ENCODE measurements at regions not wholly inside any gene's neighbourhood (a gene's known extent, or its start where the extent isn't known, plus 50 kb on each side); places are given as distances from the start of the nearest gene placed in this dataset.
A peak's percentile ranks its signal among the peaks of the same experiment; 100 is the strongest.

DNA sequence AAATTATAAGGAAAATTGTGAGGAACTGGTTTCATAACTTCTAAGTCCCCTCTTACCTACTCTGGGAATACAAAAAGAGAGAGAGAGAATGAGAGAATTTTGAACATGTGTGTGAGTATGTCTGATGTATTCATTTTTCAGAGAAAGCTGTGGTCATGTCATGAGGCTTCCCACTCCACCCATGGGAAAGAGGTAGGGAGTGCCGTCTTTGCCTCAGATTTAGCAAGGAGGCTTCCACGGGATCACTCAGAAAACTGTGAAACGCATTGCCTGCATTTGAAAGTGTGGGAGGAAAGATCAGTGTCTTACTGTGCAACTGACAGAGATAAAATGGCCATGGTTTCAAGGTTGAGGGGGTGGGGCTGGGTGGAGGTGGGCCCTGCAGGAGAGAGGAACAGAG, 331.5 kb upstream of the CTNNB1 start:
- H3K27me3 ChIP-seq (ENCODE audit: insufficient read depth, low read length, poor library complexity, severe bottlenecking), result no peaks in the 10 kb centered on the region

GRCh38 chr3:40869013-40869412, 330.3 kb upstream of the CTNNB1 start:
- H4K20me1 ChIP-seq (ENCODE audit: insufficient read depth, low read length, poor library complexity, severe bottlenecking), result no peaks in the 10 kb centered on the region
- no peak for TF ChIP-seq EZH2phosphoT487 (IDR thresholded peaks at IDR 0.05; ENCODE audit: borderline replicate concordance)
- TF ChIP-seq, protein P1, sequence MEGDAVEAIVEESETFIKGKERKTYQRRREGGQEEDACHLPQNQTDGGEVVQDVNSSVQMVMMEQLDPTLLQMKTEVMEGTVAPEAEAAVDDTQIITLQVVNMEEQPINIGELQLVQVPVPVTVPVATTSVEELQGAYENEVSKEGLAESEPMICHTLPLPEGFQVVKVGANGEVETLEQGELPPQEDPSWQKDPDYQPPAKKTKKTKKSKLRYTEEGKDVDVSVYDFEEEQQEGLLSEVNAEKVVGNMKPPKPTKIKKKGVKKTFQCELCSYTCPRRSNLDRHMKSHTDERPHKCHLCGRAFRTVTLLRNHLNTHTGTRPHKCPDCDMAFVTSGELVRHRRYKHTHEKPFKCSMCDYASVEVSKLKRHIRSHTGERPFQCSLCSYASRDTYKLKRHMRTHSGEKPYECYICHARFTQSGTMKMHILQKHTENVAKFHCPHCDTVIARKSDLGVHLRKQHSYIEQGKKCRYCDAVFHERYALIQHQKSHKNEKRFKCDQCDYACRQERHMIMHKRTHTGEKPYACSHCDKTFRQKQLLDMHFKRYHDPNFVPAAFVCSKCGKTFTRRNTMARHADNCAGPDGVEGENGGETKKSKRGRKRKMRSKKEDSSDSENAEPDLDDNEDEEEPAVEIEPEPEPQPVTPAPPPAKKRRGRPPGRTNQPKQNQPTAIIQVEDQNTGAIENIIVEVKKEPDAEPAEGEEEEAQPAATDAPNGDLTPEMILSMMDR (conservative IDR thresholded peaks at IDR 0.05; ENCODE audit: low read length), result no peak

More for the DNA sequence above, 331.5 kb upstream of the CTNNB1 start:
- no peaks in the 10 kb centered on the region for H3K9me2 ChIP-seq (replicated peaks; ENCODE audit: low read depth, low read length)
- H3K4me1 ChIP-seq (ENCODE audit: insufficient read depth, low read length, poor library complexity, severe bottlenecking), result no peaks in the 10 kb centered on the region
- H3K9ac ChIP-seq (ENCODE audit: low read depth, low read length, poor library complexity, severe bottlenecking), result no peak overlapping the region
- no peak overlapping the region for H3K4me2 ChIP-seq (ENCODE audit: low read depth, low read length, poor library complexity, severe bottlenecking)
- no peaks in the 10 kb centered on the region for H3F3A ChIP-seq (ENCODE audit: low read depth)
- no peak overlapping the region for H3K4me3 ChIP-seq (ENCODE audit: low read length, poor library complexity, severe bottlenecking)
- H4K20me1 ChIP-seq (ENCODE audit: insufficient read depth, low read length, poor library complexity, severe bottlenecking), result no peaks in the 10 kb centered on the region
- H2AFZ ChIP-seq (ENCODE audit: low read length), result no peak overlapping the region
- no peaks in the 10 kb centered on the region for H3K9me3 ChIP-seq (ENCODE audit: insufficient read depth, low read depth, low read length)
- TF ChIP-seq, protein P1 (conservative IDR thresholded peaks at IDR 0.05; ENCODE audit: low read length), result no peak
- no peak for TF ChIP-seq EZH2phosphoT487 (IDR thresholded peaks at IDR 0.05; ENCODE audit: borderline replicate concordance)
- H3K79me2 ChIP-seq (ENCODE audit: insufficient read depth, low read length), result no peaks in the 10 kb centered on the region
- no peaks in the 10 kb centered on the region for H3K36me3 ChIP-seq (ENCODE audit: insufficient read depth, low read length)

GRCh38 chr3:40869939-40870338, 329.4 kb upstream of the CTNNB1 start:
- H2AFZ ChIP-seq (ENCODE audit: low read length), result no peak overlapping the region
- H3K9me2 ChIP-seq (replicated peaks; ENCODE audit: low read depth, low read length), result no peaks in the 10 kb centered on the region
- H4K20me1 ChIP-seq (ENCODE audit: insufficient read depth, low read length, poor library complexity, severe bottlenecking), result no peaks in the 10 kb centered on the region
- H3K9me3 ChIP-seq (ENCODE audit: insufficient read depth, low read depth, low read length), result no peaks in the 10 kb centered on the region
- H3K27me3 ChIP-seq (ENCODE audit: insufficient read depth, low read length, poor library complexity, severe bottlenecking), result no peaks in the 10 kb centered on the region
- no peaks in the 10 kb centered on the region for H3F3A ChIP-seq (ENCODE audit: low read depth)
- no peaks in the 10 kb centered on the region for H3K36me3 ChIP-seq (ENCODE audit: insufficient read depth, low read length)
- no peaks in the 10 kb centered on the region for H3K4me1 ChIP-seq (ENCODE audit: insufficient read depth, low read length, poor library complexity, severe bottlenecking)
- no peaks in the 10 kb centered on the region for H3K79me2 ChIP-seq (ENCODE audit: insufficient read depth, low read length)
- no peak overlapping the region for H3K4me3 ChIP-seq (ENCODE audit: low read length, poor library complexity, severe bottlenecking)
- TF ChIP-seq, protein P1 (conservative IDR thresholded peaks at IDR 0.05; ENCODE audit: low read length), result peak; percentile 30; the same call in 1 of the 2 replicates
- no peak for TF ChIP-seq EZH2phosphoT487 (IDR thresholded peaks at IDR 0.05; ENCODE audit: borderline replicate concordance)
- H3K9ac ChIP-seq (ENCODE audit: low read depth, low read length, poor library complexity, severe bottlenecking), result no peak overlapping the region
- no peak overlapping the region for H3K4me2 ChIP-seq (ENCODE audit: low read depth, low read length, poor library complexity, severe bottlenecking)

More at GRCh38 chr3:40869013-40869412, 330.3 kb upstream of the CTNNB1 start:
- H3K4me2 ChIP-seq (ENCODE audit: low read depth, low read length, poor library complexity, severe bottlenecking), result no peak overlapping the region
- no peaks in the 10 kb centered on the region for H3K9me3 ChIP-seq (ENCODE audit: insufficient read depth, low read depth, low read length)
- no peaks in the 10 kb centered on the region for H3K4me1 ChIP-seq (ENCODE audit: insufficient read depth, low read length, poor library complexity, severe bottlenecking)
- H3K4me3 ChIP-seq (ENCODE audit: low read length, poor library complexity, severe bottlenecking), result no peak overlapping the region
- H2AFZ ChIP-seq (ENCODE audit: low read length), result no peak overlapping the region
- H3K36me3 ChIP-seq (ENCODE audit: insufficient read depth, low read length), result no peaks in the 10 kb centered on the region
- no peaks in the 10 kb centered on the region for H3K79me2 ChIP-seq (ENCODE audit: insufficient read depth, low read length)
- H3K9me2 ChIP-seq (replicated peaks; ENCODE audit: low read depth, low read length), result no peaks in the 10 kb centered on the region
- H3F3A ChIP-seq (ENCODE audit: low read depth), result no peaks in the 10 kb centered on the region
- no peaks in the 10 kb centered on the region for H3K27me3 ChIP-seq (ENCODE audit: insufficient read depth, low read length, poor library complexity, severe bottlenecking)
- H3K9ac ChIP-seq (ENCODE audit: low read depth, low read length, poor library complexity, severe bottlenecking), result no peak overlapping the region

Measured in Loucy (cell line).